Adrenal gland (tissue), 9 donors: ENCODE measurements at regions not wholly inside any gene's neighbourhood (a gene's known extent, or its start where the extent isn't known, plus 50 kb on each side); places are given as distances from the start of the nearest gene placed in this dataset.

Experiments used
- DNase-seq, 7 donors: peaks; one replicate each; pipeline ENCODE4 v3.0.0-alpha.2; 2019 to 2020
- H3K27ac ChIP-seq, 5 donors: fragments of 200-600 bp; sonication (generic) in 4 of 5; 1 replicate in 3 of 5; 2 replicates in 2 of 5; pipeline versions ENCODE4 v1.5.1 to v1.8.0; 2016 to 2020; ENCODE audit warnings: mild to moderate bottlenecking in 1 of 5
- H3K27me3 ChIP-seq: fragments of 200-600 bp; 2 replicates; pipeline ENCODE4 v1.8.0; 2021
- H3K36me3 ChIP-seq, 2 donors: fragments of 200-600 bp; replicated peaks in 1 of 2; 1 replicate in 1 of 2; 2 replicates in 1 of 2; pipeline versions ENCODE4 v1.5.1 to v1.8.0; 2018 to 2022
- H3K4me1 ChIP-seq, 2 donors: fragments of 200-600 bp; replicated peaks in 1 of 2; 1 replicate in 1 of 2; 2 replicates in 1 of 2; pipeline versions ENCODE4 v1.5.1 to v1.8.0; 2018 to 2021
- H3K4me3 ChIP-seq, 4 donors: fragments of 200-600 bp; sonication (generic) in 3 of 4; one replicate each; pipeline ENCODE4 v1.5.1; 2016 to 2018
- H3K9me3 ChIP-seq, 3 donors: fragments of 200-600 bp; sonication (generic) in 1 of 3; replicated peaks in 1 of 3; 1 replicate in 2 of 3; 2 replicates in 1 of 3; pipeline versions ENCODE4 v1.5.1 to v1.8.0; 2016 to 2021
- POLR2A ChIP-seq, 2 donors: fragments of 450-650 bp; IDR thresholded peaks; one replicate each; pipeline ENCODE4 v1.6.1; 2017; ENCODE audit warnings: antibody characterized with exemption in 2 of 2, mild to moderate bottlenecking in 2 of 2, moderate library complexity in 1 of 2
- WGBS, 4 donors: extraction: QIAGEN DNeasy Blood & Tissue Kit in 2 of 4; methylation state at CpG; one replicate each; pipeline versions ENCODE4 v1.1.5 to v1.1.7; 2013 to 2017; 5-methylcytosine and 5-hydroxymethylcytosine counted together
- intact Hi-C, 2 donors: fragments of 100-400 bp; cut with DNase I; formaldehyde crosslinking; loops; one replicate each; pipeline versions ENCODE4 v1.14.1 to v1.15.0; 2022 to 2023
- TF ChIP-seq, protein P1 (sequence below), 6 experiments: fragments of 450-650 bp in 4 of 6; fragments of 200-600 bp in 2 of 6; sonication (generic) in 1 of 6; IDR thresholded peaks; 1 replicate in 5 of 6; 2 replicates in 1 of 6; pipeline versions ENCODE4 v1.5.1 to v1.8.0; 2016 to 2021; ENCODE audit warnings: antibody characterized with exemption in 6 of 6, mild to moderate bottlenecking in 2 of 6, moderate library complexity in 1 of 6
- donor health status: healthy with polysubstance abuse.
- donor health status: Bipolar disorder and iron deficiency.
- donor health status: DM: yes; HTN: yes; CAD: no.
- donor health status: DM: no; HTN: no; CAD: no.
- donor health status: DM: no; HTN: no; CAD: no.

DNA sequence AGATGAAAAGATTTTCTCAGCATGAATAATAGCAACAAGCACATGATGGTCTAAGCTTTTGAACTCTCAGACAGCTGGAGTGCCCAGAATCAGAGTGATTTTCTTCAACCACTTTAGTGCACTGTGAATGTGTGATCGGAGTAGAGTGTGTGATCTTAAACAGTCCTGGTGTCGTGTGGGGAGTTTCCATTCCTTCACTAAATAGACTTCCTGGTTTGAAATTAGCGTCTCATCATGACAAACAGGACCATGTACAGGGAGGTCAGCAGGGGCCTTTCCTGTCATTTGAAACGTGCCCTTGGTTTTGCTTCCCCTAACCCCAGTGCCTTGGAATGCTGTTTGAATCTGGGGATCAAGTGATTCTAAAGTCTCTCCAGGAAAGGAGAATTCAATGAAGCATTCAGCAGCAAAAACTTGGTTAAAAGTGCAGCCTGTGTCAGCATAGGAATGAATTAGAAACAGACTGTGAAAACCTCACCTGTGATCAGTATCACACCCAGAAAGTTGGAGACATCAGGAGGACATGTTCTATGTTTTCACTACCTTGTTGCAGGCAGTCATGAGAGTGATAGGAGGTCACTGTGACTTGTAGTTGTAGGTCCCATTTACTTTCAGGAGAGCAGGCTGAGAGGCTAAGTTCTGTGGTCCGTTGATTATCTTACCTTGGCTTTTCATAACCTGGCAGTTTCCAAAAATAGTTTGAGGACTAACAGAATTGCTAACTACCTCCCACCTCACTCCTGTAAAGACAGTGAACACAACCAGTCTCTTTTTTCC, 400.3 kb downstream of the MTX2 start:
- 57 to 64% (median 61%) methylated on average over 5 of the region's 5 CpGs for WGBS, 4 donors
- Histone ChIP-seq H3K36me3 (no peaks in the 10 kb centered on the region), H3K4me3 (no peak overlapping the region), H3K27me3 (no peaks in the 10 kb centered on the region), H3K4me1 (peaks cover 0 to 22% of the 10 kb centered on the region in 2 donors), H3K27ac (peak overlapping the region in 2 of 5 donors; percentile 3 to 32), H3K9me3 (no peaks in the 10 kb centered on the region)
- intact Hi-C loops: no loop called here
- TF ChIP-seq POLR2A (IDR thresholded peaks at IDR 0.05): no peak
- TF ChIP-seq, protein P1, sequence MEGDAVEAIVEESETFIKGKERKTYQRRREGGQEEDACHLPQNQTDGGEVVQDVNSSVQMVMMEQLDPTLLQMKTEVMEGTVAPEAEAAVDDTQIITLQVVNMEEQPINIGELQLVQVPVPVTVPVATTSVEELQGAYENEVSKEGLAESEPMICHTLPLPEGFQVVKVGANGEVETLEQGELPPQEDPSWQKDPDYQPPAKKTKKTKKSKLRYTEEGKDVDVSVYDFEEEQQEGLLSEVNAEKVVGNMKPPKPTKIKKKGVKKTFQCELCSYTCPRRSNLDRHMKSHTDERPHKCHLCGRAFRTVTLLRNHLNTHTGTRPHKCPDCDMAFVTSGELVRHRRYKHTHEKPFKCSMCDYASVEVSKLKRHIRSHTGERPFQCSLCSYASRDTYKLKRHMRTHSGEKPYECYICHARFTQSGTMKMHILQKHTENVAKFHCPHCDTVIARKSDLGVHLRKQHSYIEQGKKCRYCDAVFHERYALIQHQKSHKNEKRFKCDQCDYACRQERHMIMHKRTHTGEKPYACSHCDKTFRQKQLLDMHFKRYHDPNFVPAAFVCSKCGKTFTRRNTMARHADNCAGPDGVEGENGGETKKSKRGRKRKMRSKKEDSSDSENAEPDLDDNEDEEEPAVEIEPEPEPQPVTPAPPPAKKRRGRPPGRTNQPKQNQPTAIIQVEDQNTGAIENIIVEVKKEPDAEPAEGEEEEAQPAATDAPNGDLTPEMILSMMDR (IDR thresholded peaks at IDR 0.05): no peak
- no peak for DNase-seq

DNA sequence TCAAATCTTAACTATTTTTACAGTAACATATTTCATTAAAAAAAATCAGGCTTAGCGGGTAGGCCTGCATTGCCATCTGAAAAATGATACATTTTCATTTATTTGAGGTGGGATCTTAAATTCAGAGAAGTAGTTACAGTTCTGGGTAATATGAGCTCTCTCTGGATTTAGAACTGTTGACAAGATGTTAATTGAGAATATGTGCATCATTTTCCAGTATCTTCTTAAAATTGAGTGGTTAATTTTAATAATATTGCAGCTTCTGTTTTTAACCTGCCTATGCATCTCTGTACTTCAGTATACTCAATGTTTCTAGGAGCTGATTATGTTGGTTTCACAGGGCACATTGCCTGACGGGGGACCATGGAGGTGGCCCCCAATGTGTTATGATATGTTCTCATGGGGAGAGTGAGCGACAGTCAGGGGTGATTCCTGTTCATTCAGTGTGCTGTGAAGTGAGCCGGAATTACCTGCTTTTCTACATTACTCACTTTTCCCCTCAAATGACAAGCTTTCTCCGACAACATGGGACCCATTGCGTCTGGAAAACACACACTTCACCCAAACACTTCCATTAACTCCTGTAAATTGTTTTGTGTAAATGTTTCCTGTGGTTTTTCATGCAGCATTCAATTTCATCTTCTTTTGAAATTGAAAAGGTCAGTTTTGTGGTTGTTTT, 406.2 kb downstream of the MTX2 start:
- H3K4me1 ChIP-seq: peaks cover 0 to 10% of the 10 kb centered on the region in 2 donors
- DNase-seq: no peak
- intact Hi-C loops: no loop called here
- no peak overlapping the region for H3K4me3 ChIP-seq
- H3K9me3 ChIP-seq: no peaks in the 10 kb centered on the region
- no peak overlapping the region for H3K27ac ChIP-seq
- no peaks in the 10 kb centered on the region for H3K36me3 ChIP-seq
- WGBS, 4 donors: 92 to 99% (median 96%) methylated on average over 6 of the region's 6 CpGs
- TF ChIP-seq, protein P1 (IDR thresholded peaks at IDR 0.05): no peak
- TF ChIP-seq POLR2A (IDR thresholded peaks at IDR 0.05): no peak
- H3K27me3 ChIP-seq: no peaks in the 10 kb centered on the region

DNA sequence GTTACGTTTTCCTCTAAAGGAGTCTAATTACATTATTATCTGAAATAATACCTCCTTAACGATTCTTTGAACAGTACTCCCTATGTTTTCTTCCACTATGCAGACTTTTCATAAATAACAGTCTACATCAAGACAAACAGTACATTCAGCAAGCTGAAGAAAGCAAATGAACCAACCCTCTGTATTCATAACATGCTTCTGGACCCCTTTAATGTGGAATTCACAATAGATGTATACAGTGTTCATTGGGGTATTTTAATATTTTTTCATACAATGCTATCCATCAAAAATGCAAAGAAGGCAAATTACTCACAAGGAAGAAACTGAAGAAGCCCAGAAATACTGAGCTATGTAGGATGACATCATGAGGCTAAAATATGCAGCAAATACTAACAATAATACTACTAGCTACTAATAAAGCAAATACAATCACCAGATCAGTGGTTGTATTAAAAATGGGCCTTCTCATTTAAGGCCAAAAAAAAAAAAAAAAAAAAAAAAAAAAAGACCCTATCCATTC, 408.6 kb downstream of the MTX2 start:
- Histone ChIP-seq H3K27ac (no peak overlapping the region), H3K27me3 (no peaks in the 10 kb centered on the region), H3K4me1 (peaks cover 0 to 19% of the 10 kb centered on the region in 2 donors), H3K4me3 (no peak overlapping the region), H3K36me3 (no peaks in the 10 kb centered on the region), H3K9me3 (no peaks in the 10 kb centered on the region)
- 76 to 85% (median 81%) methylated on average over 2 of the region's 2 CpGs for WGBS, 4 donors
- no peak for TF ChIP-seq POLR2A (IDR thresholded peaks at IDR 0.05)
- TF ChIP-seq, protein P1 (IDR thresholded peaks at IDR 0.05): no peak
- no peak for DNase-seq
- intact Hi-C loops: no loop called here

DNA sequence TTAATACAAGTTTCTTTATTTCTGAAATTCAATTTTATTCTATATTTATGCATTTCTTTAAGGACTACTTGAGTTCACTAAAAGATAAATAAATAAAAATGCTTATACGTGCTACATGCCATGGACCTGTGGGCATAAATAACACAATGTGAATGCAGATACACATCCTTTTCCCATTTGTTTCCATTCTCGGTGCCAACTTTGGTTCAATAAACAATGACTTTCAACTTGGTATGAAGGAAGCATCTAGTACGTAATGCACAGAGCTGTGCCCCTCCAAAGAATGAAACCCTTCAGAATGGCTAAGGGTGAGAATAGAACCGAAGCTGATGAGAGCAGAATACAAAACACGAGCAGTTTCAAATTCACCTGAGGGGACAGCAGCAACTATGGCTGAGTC, 409.3 kb downstream of the MTX2 start:
- WGBS, 4 donors: 81 to 88% (median 86%) methylated on average over 5 of the region's 5 CpGs
- H3K27ac ChIP-seq: no peak overlapping the region
- H3K4me1 ChIP-seq: peaks cover 0 to 23% of the 10 kb centered on the region in 2 donors
- no peaks in the 10 kb centered on the region for H3K9me3 ChIP-seq
- DNase-seq: no peak
- no peaks in the 10 kb centered on the region for H3K36me3 ChIP-seq
- intact Hi-C loops: no loop called here
- no peaks in the 10 kb centered on the region for H3K27me3 ChIP-seq
- no peak overlapping the region for H3K4me3 ChIP-seq
- no peak for TF ChIP-seq POLR2A (IDR thresholded peaks at IDR 0.05)
- TF ChIP-seq, protein P1 (IDR thresholded peaks at IDR 0.05): no peak
